NCI-H748 (cell line): ENCODE measurements at regions not wholly inside any gene's neighbourhood (a gene's known extent, or its start where the extent isn't known, plus 50 kb on each side); places are given as distances from the start of the nearest gene placed in this dataset.
"Not testable (repeated sequence)": the region's sequence is repeated elsewhere in the genome, so short reads cannot be mapped to it uniquely, and the experiment has no call there.

Source experiments
- DNase-seq: peaks from one replicate; lab custom pipeline; 2025; ENCODE audit not compliant: unreplicated experiment; lab: John Stamatoyannopoulos, UW

DNA sequence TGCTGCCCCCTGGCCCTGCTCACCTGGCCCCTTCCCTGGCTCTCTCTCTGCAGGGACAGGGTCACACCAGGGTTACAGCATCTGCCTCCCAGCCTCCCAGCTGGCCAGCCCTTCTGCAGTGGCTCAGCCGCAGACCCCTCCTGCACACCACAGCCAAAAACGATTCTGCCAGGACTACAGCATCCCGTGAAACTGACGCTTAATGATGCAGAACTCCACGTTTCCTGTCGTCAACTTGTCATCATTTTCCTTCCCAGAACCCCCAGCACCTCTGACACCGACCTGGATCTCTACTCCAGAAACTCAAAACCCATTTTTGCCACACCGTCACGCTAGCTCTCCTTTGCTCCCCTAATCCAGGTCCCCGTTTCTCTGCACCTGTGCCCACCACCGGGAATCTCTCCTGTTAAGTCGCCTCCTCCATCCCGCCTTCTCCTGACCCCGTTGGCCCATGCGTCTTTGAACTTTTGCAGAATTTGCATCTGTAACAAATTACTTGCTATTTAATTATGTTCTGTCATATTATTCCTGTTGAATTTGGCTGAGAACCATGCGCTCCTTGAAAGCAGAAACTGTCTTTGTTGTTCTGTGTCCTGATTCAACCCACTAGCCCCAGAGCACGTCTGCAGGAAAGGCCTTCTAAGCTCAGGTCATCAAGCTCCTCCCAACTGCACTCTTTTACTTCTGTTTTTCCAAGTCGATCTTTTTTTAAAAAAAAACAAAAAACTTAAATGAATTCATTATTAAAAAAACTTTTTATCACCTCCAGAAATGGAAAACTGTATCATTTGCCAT lies 173.2 kb upstream of the COPS8 start:
- DNase-seq, result no peak

DNA sequence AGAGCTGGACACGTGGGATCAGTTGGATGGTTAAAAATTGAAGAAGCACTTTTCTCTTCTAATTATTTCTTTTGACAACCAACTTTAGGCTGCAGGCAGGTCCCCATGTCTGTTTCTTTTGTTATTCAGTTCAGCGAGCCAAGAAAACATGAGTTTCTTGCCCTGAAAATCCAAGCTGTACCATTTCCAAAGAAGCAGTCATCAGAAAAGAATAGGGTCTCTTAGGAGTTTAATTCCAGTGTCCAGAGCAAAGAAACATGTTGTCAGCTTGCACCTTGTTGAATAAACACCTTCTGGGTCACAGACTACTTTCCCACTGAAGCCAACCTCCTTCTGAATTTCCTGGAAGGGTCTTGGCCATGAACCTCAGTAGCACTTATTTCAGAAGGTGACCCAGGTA lies 170.5 kb upstream of the COPS8 start:
- DNase-seq, result no peak

DNA sequence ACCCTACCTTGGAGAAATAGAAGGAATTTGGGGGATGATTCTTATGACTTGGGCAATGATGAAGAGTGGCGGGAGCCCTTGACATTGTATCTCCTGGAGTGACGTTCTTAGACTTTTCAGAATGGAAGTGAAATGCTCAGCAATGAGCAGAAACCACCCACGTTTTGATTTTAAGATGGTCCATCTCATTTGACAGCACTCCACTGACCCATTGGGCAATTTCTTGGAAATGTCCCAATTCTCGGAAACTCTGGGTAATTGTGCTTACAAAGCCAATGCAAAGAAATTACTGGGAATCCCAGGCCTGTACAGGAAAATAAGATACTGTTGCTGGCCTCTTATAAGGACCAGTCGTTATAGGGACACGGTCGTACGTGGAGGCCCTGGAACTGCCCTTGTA lies 170.0 kb upstream of the COPS8 start:
- DNase-seq, result no peak

DNA sequence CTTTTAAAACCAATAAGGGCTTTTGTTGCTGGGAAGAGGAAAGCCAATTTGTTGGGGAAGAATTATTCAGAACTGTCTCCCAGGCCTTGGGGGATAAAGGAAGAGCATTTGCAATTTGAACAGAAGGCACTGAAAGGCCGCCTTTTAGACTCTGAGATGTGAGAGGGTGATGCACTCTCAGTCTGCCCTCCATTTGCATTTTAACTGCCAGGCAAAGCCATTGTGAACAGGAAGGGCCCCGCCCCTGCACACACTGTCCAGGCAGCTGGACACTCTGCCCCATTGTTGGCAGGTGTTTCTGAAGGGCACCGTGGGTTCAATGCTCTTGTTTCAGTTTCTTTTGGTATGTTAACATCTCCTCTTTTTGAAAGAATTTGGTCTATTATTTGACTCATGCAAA lies 169.5 kb upstream of the COPS8 start:
- DNase-seq, result peak; percentile 91

DNA sequence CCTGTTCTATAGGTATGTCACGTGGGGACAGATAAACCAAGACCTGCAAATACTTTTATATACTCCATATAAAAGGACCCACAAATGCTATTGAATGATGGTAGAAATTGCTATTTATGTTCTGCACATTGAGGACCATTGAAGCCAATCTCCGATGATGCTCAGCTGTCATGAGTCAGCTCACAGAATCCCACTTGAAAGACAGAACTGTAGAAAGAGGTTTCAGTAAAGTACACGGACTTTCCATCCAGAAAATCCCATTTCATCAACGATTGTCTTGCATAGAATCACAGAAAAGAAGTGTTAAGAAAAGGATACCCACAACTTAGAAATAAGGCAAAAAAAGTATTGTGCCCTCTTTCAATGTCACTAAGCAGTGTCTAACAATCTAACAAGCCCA lies 169.0 kb upstream of the COPS8 start:
- peak; percentile 30 for DNase-seq

DNA sequence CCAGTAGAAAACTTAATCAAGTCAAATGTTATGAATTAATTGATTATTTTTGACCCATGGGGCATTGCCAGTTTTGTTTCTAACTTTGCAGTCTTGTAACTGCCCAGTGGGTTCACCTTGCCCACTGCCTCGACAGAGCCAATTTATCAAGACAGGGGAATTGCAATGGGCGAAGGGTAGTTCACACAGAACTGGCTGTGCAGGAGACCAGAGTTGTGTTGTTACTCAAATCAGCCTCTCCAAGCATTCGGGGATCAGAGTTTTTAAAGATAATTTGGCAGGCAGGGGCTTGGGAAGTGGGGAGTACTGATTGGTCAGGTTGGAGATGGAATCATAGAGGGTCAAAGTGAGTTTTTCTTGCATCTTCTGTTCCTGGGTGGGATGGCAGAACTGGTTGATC lies 168.5 kb upstream of the COPS8 start:
- no peak for DNase-seq

DNA sequence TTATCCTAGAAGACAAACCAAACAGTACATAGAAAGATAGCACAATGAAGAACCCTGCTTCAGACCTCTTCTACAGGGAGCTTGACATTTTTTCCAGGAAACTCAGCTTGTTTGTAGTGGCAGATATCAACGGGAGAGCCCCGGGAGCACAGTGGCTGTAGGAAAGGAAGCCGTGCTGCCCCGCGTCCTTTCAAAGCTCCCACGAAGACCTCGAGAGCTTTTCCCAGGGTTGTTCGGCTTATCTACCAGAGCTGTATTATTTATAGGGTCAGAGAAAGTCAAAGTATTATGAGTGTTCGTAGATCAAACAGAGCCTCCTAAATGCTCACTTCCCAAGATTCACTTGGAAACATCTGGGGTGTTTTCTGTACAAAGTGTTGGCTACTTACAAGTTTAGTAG lies 167.1 kb upstream of the COPS8 start:
- DNase-seq, result no peak

DNA sequence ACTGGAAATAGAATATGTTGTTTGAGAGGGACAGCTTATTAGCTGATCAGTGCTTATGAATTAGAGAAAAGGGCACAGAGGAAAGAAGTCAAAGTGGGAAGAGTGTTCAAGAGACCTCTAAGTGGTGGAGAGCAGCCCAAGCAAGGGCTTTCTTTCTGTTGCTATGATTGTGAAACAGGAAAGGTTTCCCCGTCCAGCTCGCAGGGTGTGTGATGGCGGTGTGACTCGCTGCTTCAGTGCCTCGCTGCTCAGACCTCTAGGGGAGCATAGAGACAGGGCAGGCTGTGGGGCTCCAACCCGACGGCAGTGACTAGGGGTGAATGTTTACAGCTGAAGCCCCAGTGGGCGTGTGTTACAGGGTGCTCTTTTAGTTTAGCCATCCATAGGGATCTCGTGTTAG lies 166.5 kb upstream of the COPS8 start:
- no peak for DNase-seq

DNA sequence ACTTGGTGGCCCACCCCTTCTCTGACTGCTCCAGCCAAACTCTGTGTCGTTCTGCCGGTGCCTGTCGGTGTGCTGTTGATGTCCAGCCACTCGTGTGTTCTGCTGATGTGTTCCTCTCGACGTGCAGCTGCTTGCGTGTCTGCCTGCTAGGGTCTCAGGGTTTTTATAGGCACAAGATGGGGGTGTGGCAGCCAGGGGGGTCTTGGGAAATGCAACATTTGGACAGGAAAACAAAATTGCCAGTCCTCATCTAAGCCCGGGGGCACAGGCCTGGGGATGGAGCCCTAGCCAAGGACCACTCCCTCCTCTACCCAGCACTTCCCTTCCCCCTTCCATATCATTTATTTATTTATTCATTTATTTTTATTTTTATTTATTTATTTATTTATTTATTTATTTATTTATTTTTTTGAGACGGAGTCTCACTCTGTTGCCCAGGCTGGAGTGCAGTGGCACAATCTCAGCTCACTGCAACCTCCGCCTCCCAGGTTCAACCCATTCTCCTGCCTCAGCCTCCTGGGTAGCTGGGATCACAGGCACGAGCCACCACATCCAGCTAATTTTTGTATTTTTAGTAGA lies 165.8 kb upstream of the COPS8 start:
- DNase-seq, result not testable (repeated sequence)

DNA sequence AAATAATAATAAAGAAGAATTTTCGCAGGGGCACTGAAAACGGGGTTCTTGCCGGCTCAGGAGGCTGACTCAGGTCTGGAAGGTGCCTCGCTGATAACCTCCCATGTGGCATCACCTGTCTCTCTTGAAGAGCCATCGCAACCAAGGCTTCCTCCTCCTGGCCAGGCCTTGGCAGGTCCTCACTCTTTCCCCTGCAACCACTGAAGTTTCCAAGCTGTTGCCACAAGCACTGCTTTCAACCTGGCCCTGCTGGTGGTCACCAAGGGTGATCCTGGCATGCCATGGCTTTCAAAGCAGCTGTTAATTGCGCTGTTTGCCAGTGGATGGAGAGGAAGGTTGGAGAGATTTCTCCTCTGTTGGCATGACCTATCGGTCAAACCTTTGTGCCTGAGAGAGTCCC lies 163.6 kb upstream of the COPS8 start:
- no peak for DNase-seq

DNA sequence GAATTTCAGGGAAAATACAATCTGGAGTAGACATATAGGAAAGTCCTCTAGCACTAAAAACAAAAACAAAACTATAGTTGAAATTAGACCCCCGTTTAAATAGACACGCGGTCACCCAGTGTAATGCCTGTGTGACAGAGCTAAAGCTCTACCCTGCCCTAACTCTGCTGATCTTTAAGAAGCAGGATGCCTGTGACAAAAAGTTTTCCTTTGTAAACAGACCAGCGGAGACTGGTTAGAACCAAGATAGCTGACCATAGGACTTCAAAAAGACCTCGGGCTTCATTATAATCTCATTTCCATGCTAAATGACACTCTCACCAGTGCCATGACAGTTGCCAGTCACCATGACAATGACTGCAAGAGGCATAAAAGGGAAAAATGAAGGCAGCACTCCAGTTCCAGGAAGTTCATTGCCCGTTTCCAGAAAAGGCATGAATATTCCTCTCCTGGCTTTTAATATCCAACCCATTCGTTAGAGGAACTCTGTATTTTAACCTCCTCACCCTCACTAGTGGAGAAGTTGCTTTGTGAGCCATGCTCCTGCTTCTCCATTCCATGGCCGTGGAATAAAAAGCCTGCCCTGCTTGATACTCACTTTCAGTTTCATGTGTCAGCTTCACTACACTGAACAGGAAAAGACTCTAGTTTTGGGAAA lies 157.2 kb upstream of the COPS8 start:
- no peak for DNase-seq

DNA sequence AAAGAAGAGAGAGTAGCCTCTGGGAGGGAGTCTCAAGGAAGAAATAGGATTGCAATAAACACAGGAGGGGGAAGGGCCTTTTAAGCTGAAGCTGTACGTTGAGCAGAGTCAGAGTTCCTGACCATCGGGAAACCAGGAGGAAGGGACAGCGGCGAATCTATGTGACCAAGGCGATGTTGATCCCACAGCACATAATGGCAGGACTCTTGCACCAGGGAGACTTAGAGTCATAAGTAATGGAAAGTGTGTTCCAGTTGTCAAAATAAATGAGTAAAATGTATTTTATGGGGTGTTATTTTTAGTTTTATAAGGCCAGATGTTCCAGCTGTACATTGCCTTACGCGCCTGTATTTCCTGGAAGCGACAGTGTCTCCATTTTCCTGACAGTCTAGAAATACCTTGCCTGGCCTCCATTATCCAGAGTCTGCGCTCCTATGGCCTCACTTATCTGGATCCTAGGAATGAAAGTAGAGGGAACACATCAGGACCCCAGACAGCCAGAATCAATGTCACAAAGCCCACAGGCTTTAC lies 152.8 kb upstream of the COPS8 start:
- DNase-seq, result no peak

DNA sequence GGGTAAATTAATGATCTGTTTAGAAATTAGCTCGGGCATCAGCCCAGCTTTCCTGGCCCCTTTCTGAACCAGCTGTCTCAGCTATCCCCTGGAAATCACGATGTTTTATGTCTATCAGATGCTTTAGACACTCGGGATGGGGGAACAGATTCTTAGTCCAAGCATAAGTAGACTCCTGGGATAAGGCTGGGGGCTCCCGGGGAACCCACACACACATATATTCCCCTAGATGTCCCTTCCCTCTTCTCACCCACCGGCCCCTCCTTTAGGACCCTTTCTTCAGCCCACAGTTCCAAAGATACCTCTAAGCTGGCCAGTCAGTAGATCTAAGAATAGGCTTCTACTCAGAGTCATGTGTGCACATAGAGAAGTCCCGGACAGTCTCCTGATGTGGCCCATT lies 151.5 kb upstream of the COPS8 start:
- no peak for DNase-seq

DNA sequence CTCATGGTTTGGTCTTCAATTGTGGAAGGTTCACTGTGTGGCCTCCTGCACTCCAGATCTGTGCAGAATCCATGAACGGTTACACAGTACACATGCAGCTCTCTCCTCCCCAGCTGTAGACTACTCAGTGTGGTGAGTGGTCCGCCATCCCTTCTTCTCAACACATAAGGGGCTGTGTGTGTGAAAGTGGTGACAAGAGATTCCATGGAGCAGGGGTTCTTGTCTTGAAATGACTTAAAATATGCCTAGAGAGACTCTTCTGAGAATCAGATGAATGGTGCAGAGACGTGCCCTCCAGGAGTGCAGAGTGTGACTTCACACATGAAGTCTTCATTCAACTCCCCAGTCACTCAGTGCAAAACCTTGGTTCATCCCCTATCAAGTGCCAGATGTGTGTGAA lies 151.0 kb upstream of the COPS8 start:
- no peak for DNase-seq

DNA sequence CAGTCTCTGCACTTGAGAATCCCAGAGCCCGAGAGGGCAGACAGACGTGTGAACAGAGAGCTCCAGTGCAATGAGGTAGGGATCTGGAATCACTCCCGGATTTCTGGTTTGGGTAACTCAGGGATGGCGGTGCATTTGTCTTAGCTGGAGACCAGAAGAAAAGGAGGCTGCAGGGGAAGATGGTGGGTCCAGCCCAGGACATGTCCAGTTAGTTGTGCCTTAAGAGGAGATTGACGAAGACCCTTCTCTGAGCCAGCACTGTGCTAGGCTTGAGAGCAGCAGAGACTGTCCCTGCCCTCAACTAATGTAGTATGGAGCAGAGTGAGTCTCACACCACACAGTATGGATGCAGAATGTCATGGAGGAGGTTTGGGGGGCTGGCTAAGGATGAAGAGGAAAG lies 150.6 kb upstream of the COPS8 start:
- DNase-seq, result no peak

DNA sequence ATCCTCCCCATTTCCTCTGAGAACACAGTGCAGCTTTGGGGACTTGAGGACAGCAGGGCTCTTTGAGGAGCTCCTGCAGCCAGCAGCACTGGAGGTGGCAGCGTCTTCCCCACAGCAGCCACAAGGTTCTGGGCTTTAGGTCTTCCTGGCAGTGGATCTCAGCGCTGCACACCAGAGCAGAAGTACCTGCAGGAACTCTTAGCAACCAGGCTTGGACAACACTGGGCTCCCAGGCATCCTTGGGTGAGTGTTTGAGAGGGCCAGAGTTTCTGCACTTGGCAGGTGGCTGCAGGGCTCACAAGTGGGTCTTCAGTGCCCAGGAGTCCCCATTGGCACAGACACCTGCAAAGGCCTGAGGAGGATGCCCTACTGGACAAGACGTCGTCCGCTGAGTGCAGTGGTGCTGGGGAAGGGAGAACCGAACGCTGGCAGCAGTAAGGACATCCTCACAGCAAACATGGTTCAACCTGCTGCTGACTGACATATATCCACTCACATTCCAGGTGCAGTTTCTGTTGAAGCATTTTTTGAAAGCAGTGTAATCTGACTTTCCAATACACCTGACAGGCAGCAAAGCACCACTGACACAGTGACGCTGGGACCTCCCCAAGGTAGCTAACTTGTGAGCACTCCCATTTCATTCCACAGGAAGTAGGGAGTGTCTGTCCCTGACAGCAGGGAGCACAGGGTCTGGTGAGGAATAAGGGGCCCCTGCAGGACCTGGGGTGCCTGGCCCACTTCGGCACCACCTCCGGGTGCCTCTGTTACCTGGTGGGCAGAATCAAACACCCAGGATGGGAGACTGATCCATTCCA lies 149.9 kb upstream of the COPS8 start:
- DNase-seq, result no peak

DNA sequence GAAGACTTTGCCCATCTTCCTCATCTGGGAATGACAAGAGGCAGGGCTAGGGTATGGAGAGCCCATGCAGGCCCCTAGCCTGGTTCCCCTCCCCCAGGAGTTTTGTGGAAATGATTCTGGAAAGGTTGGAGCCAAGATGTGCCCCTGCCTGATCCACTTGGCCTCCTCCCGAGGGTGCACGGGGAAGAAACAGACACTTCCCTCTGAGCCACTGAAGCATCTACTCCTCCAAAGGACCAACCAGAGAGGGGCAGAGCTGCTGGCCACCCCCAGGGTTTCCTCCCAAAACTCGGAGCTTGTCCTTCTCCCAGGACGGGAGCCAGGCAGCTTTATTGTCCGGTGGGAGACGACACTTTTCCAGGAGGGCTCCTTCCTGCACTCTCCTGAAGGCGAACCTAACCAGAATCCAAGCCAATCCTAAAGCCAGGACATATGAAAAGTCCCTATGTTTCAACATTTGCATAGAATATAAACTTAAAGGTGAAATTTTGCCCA lies 149.2 kb upstream of the COPS8 start:
- no peak for DNase-seq

DNA sequence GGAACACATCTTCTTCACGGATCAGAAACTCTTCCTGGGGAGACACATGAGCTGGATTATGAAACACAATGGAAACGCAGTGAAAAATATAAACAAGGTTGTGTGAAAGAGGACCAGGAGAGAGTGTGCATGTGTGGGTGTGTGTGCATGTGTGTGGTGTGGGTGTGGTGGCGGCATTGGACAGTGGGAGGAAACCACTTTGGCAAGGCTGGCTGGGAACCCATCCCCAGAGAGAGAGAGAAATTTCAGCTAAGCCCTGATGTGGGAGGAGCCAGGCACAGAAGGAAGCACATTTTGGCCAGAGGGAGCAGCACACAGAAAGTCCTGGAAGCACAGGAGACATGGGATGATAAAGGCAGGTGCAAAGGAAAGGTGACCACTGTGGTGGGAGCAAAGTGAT lies 147.6 kb upstream of the COPS8 start:
- no peak for DNase-seq

DNA sequence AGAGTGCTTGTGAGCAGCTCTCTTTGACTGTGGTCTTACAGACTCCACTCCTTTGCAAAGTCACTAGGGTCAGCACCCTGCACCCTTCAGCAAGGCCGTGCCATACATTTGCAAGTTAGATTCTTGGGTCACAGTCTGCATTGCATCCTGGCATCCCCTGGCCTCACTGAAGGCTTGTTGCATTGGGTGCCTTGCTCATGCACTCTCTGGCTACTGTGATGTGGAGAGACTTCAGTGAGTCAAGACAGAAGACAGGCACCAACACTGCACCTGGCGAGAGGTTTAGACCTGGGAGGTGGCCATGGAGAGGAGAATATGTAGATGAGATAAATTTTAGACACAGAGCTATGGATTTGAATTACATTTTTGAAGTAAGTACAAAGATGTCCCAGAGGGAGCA lies 146.4 kb upstream of the COPS8 start:
- DNase-seq, result no peak

DNA sequence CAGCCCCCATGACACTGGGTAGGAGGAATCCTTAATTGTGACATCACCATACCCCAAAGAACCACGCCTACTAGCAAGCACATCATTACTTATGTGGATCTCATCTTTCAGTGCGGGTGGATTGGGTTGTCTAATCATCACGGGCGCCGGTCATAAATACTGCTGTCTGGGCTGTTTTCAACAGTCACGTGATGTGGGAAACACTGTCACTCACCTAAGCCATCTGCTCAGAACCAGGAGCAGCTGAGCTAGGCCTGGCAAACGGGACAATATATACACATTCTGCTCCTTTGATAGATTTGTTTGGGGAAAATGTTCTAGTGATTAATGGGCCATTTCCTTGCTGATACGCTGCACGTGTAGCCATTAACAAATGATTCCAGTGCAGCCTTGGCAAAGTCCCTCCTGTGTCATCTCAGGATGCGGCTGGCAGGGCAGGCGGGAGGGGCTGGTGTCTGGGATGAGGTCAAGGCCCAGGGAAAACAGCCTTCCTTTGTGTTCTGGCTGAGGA lies 145.9 kb upstream of the COPS8 start:
- DNase-seq, result peak; percentile 92

DNA sequence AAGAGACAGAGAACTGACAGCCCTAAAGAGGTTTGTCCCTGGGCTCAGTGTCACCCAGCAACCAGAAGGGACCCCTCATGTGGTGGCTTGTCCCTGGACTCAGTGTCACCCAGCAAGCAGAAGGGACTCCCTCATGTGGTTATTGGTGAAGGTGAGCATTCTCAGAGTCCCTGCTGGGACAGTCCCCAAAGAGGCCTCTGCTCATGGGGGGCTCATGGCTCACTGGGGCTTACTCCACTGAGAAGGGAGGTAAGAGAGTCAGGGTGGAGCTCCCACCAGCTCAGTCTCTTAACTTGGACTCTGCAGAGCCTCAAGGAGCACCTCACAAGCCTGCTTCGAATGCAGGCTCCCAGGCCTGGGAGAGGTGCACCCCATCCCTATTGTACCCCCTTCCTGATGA lies 145.2 kb upstream of the COPS8 start:
- no peak for DNase-seq
